ENCODE measurements at regions not wholly inside any gene's neighbourhood (a gene's known extent, or its start where the extent isn't known, plus 50 kb on each side); places are given as distances from the start of the nearest gene placed in this dataset.

DNA sequence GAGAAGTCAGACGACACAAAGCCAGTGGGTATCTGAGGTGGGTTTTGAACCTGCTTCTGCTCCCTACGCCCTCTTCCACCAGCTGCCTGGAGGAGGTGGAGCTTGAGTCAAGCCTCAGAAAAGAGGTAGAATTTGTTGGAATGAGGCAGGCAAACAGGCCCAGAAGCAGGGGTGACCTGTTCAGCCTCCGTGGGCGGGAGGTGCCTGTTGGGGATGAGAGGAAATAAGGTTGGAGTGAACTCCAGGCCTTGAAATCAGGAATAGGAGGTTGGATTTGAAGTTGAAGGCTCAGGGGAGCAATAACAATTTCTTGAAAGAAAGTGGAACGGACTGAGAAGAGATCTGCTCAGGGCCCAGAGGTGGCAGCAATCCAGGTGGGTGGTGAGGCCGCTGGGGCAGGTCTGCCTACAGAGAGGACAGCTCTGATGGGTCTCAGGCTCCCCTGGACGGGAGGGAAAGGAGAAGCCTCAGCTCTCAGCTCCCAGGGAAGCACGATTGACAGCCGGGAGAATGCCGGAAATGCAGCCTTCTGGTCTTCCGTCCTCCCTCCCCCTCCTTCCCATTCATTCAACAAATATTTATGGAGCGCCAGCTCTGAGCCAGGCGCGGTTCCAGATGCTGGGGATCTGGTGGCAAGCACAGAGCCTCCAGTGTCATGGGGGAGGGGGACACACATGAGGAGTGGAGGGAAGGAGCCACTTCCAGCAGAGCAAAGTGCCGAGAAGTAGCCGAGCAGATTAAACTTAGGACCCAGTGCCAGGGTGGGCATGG, 61.9 kb upstream of the CIBAR2 start:
- TF ChIP-seq POLR2A (IDR thresholded peaks at IDR 0.05), result no peak
- TF ChIP-seq, protein P1, sequence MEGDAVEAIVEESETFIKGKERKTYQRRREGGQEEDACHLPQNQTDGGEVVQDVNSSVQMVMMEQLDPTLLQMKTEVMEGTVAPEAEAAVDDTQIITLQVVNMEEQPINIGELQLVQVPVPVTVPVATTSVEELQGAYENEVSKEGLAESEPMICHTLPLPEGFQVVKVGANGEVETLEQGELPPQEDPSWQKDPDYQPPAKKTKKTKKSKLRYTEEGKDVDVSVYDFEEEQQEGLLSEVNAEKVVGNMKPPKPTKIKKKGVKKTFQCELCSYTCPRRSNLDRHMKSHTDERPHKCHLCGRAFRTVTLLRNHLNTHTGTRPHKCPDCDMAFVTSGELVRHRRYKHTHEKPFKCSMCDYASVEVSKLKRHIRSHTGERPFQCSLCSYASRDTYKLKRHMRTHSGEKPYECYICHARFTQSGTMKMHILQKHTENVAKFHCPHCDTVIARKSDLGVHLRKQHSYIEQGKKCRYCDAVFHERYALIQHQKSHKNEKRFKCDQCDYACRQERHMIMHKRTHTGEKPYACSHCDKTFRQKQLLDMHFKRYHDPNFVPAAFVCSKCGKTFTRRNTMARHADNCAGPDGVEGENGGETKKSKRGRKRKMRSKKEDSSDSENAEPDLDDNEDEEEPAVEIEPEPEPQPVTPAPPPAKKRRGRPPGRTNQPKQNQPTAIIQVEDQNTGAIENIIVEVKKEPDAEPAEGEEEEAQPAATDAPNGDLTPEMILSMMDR (IDR thresholded peaks at IDR 0.05), result no peak
- Histone ChIP-seq H3K9me3 (no peaks in the 10 kb centered on the region), H3K4me3 (peak overlapping the region in 1 of 12 donors; percentile 16), H3K4me1 (peaks cover 0 to 75% (median 54%) of the 10 kb centered on the region in 12 donors), H3K27ac (peak overlapping the region in 2 of 12 donors; percentile 8 to 25), H3K27me3 (peaks cover 0 to 32% (median 0%) of the 10 kb centered on the region in 9 donors), H3K36me3 (no peaks in the 10 kb centered on the region)
- ATAC-seq, result peak in 1 of 4 donors; percentile 8
- 32 to 42% (median 37%) methylated on average over 15 to 16 of the region's 16 CpGs for WGBS, 4 donors
- DNase-seq, result peak in 1 of 5 donors; percentile 69
- intact Hi-C loops (cut with DNase I), result loop anchor here in 6 of 10 donors (2.0 to 10.0 kb wide), 7 partner anchors 33 to 73 kb away; no protein-coding TSS in a partner anchor

DNA sequence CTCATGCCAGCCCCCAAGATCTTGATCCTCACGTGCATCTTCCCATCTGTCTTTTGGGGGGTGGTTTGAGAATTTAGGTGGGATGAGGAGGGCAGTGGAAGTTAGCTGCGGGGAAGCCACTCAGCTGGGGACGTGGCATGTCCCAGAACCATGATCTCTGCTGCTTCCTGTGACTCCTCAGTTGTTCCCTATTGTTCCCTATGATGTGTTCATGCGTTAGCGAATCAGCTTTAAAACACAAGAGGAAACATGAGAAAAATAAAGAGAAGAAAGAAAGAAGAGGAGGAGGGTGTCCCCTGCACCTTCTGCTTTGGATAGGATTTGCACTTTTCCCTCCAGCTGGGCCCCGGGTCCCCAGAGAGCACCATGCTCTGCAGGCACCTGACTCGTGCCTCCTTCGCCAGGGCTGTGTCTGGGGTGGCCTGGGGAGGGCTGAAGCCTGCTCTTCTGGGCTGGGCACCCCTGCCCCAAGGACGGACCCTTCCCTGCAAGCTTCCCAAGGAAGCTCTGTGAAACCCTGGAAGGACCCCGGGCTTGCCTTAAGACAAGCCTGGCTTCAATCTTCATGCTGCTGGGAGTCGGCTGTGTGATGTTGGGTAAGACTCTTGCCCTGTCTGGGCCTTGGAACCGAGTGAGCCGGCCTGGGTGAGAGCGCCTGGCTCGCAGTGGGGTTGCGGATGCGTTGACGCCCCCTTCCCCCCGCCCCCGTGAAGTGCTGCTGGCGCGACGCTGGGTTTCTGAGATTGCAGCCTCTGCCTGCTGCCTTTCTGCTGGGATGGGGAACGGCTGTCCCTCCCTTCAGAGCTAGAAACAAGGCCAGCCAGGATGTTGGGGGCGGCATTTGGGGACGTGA, 62.8 kb upstream of the CIBAR2 start:
- Histone ChIP-seq H3K36me3 (no peaks in the 10 kb centered on the region), H3K4me1 (peaks cover 0 to 76% (median 52%) of the 10 kb centered on the region in 12 donors), H3K4me3 (no peak overlapping the region), H3K9me3 (no peaks in the 10 kb centered on the region), H3K27me3 (peaks cover 0 to 26% (median 0%) of the 10 kb centered on the region in 9 donors), H3K27ac (no peak overlapping the region)
- DNase-seq, result no peak
- TF ChIP-seq, protein P1 (IDR thresholded peaks at IDR 0.05), result no peak
- TF ChIP-seq POLR2A (IDR thresholded peaks at IDR 0.05), result no peak
- intact Hi-C loops (cut with DNase I), result loop anchor here in 7 of 10 donors (5.0 to 10.0 kb wide), 7 partner anchors 32 to 72 kb away; no protein-coding TSS in a partner anchor
- WGBS, 4 donors, result 77 to 88% (median 81%) methylated on average over 10 to 26 of the region's 26 CpGs
- no peak for ATAC-seq

DNA sequence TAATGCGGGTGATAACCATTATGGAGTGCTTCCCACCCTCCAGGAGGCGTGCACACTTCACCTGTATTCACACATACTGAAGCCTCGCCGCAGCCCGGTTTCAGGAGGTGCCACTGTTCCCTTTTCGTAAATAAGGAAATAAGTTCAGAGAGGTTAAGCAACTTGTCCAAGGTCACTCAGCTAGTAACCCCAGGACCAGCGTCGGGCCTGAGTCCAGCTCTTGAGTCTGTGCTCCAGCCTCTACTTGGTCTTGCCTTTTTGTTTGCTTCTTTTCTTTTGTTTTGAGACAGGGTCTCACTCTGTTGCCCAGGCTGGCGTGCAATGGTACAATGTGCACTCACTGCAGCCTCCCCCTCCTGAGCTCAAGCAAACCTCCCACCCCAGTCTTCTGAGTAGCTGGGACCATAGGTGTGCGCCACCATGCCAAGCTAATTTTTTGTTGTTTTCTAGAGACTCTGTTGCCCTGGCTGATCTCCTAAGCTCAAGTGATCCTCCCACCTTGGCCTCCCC, 63.5 kb upstream of the CIBAR2 start:
- Histone ChIP-seq H3K36me3 (no peaks in the 10 kb centered on the region), H3K4me1 (peaks cover 0 to 76% (median 45%) of the 10 kb centered on the region in 12 donors), H3K27ac (no peak overlapping the region), H3K27me3 (peaks cover 0 to 19% (median 0%) of the 10 kb centered on the region in 9 donors), H3K4me3 (no peak overlapping the region), H3K9me3 (no peaks in the 10 kb centered on the region)
- ATAC-seq (no peak), DNase-seq (no peak)
- intact Hi-C loops (cut with DNase I), result loop anchor here in 3 of 10 donors (5.0 to 10.0 kb wide), 3 partner anchors 42 to 59 kb away; no protein-coding TSS in a partner anchor
- TF ChIP-seq POLR2A (IDR thresholded peaks at IDR 0.05), result no peak
- WGBS, 4 donors, result 85 to 93% (median 90%) methylated on average over 9 to 10 of the region's 10 CpGs

DNA sequence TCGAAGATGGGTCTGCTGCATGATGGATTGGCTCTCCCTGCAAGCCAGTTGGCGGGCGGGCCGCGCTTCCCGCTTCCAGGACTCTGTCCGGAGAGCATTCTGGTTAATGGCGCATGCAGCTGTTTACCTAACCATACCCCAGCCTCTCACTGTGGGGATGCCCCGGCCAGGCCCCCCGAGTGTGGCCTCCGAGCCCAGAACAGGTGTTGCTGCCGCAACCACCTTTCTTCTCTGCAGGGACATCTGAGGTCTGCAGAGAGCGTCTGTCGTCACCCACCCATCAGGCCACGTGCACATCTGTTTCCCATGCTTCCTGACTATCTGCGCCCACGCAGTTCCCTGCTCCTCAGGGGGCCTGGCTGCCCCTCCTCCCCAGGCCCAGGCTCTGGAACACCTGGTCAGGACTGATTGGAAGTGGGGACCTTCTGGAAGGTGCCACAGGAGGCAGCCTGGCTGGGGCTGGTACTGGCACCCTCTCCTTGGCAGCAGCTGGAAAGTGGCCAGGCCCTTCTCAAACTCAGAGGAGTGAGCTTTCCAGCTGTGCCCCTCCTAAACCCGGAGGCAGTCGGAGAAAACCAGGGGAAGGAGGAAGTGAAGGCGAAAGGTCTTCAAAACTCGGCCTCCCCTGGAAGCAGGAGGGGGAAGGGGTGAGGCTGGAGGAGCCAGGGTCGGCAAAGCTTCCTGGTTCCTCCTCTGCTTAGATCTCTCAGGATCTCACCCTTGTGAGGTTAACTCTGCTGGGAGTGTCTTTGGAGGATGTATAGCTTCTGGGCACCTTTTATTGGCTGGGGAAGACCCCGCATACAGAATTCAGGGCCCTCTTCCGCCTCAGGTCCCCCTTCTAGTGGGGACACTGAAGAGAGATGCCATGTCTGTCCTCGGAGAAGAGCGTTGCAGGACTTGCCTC, 64.5 kb upstream of the CIBAR2 start:
- Histone ChIP-seq H3K4me3 (no peak overlapping the region), H3K9me3 (no peaks in the 10 kb centered on the region), H3K27ac (no peak overlapping the region), H3K36me3 (no peaks in the 10 kb centered on the region), H3K4me1 (peaks cover 0 to 76% (median 43%) of the 10 kb centered on the region in 12 donors), H3K27me3 (peaks cover 0 to 9% (median 0%) of the 10 kb centered on the region in 9 donors)
- TF ChIP-seq POLR2A (IDR thresholded peaks at IDR 0.05), result no peak
- TF ChIP-seq, protein P1 (IDR thresholded peaks at IDR 0.05), result no peak
- no peak for DNase-seq
- intact Hi-C loops (cut with DNase I), result loop anchor here in 3 of 10 donors (5.0 to 10.0 kb wide), 3 partner anchors 41 to 58 kb away; no protein-coding TSS in a partner anchor
- WGBS, 4 donors, result 66 to 69% (median 67%) methylated on average over 23 to 26 of the region's 26 CpGs
- no peak for ATAC-seq

Measured in heart left ventricle (tissue), 16 donors.